NCI-H524 (cell line): ENCODE measurements at regions not wholly inside any gene's neighbourhood (a gene's known extent, or its start where the extent isn't known, plus 50 kb on each side); places are given as distances from the start of the nearest gene placed in this dataset.

Experiments used
- DNase-seq, 2 experiments: peaks; one replicate each; lab custom pipeline; 2025; lab: John Stamatoyannopoulos, UW

- DNase-seq: no peak
Observed at GRCh38 chr10:104505521-104506042, 135.5 kb upstream of the SORCS3 start.

GRCh38 chr10:104509981-104510380, 131.1 kb upstream of the SORCS3 start:
- DNase-seq: no peak

- no peak for DNase-seq
Observed at GRCh38 chr10:104510644-104511043, 130.4 kb upstream of the SORCS3 start.

GRCh38 chr10:104512800-104513199, 128.3 kb upstream of the SORCS3 start:
- DNase-seq: no peak

- no peak for DNase-seq
Observed at GRCh38 chr10:104515678-104516199, 125.4 kb upstream of the SORCS3 start.

- no peak for DNase-seq
Observed at GRCh38 chr10:104516986-104517385, 124.1 kb upstream of the SORCS3 start.

- DNase-seq: no peak
Observed at GRCh38 chr10:104517946-104518345, 123.1 kb upstream of the SORCS3 start.

GRCh38 chr10:104518891-104519290, 122.2 kb upstream of the SORCS3 start:
- no peak for DNase-seq

- DNase-seq: no peak
Observed at GRCh38 chr10:104520653-104521052, 120.4 kb upstream of the SORCS3 start.

- no peak for DNase-seq
Observed at GRCh38 chr10:104521901-104522694, 119.0 kb upstream of the SORCS3 start.

GRCh38 chr10:104526188-104526587, 114.9 kb upstream of the SORCS3 start:
- DNase-seq: no peak

- no peak for DNase-seq
Observed at GRCh38 chr10:104527013-104527412, 114.1 kb upstream of the SORCS3 start.

- DNase-seq: no peak
Observed at GRCh38 chr10:104540181-104540580, 100.9 kb upstream of the SORCS3 start.

- no peak for DNase-seq
Observed at GRCh38 chr10:104541820-104542219, 99.3 kb upstream of the SORCS3 start.

- no peak for DNase-seq
Observed at GRCh38 chr10:104546336-104546735, 94.8 kb upstream of the SORCS3 start.

GRCh38 chr10:104546756-104547155, 94.3 kb upstream of the SORCS3 start:
- DNase-seq: no peak

- no peak for DNase-seq
Observed at GRCh38 chr10:104548090-104548489, 93.0 kb upstream of the SORCS3 start.

GRCh38 chr10:104556831-104557230, 84.3 kb upstream of the SORCS3 start:
- DNase-seq: no peak

- no peak for DNase-seq
Observed at GRCh38 chr10:104557966-104558365, 83.1 kb upstream of the SORCS3 start.

GRCh38 chr10:104559935-104560334, 81.2 kb upstream of the SORCS3 start:
- no peak for DNase-seq

- DNase-seq: no peak
Observed at GRCh38 chr10:104563051-104563450, 78.0 kb upstream of the SORCS3 start.

GRCh38 chr10:104563548-104563947, 77.5 kb upstream of the SORCS3 start:
- DNase-seq: no peak

- no peak for DNase-seq
Observed at GRCh38 chr10:104574427-104574826, 66.7 kb upstream of the SORCS3 start.

GRCh38 chr10:104574838-104575237, 66.3 kb upstream of the SORCS3 start:
- no peak for DNase-seq
